ENCODE measurements at regions not wholly inside any gene's neighbourhood (a gene's known extent, or its start where the extent isn't known, plus 50 kb on each side); places are given as distances from the start of the nearest gene placed in this dataset.

GRCh38 chr6:119891644-119892043 lies 542.1 kb upstream of the MAN1A1 start:
- H3K36me3 Mint-ChIP-seq (ENCODE audit: insufficient read depth, unreplicated experiment): no peaks in the 10 kb centered on the region
- H3K9me3 Mint-ChIP-seq (ENCODE audit: low read depth, unreplicated experiment): peaks cover 14% of the 10 kb centered on the region
- no peaks in the 10 kb centered on the region for H3K4me1 Mint-ChIP-seq (ENCODE audit: low read depth, unreplicated experiment)
- no peak overlapping the region for H3K4me3 Mint-ChIP-seq (ENCODE audit: low read depth, unreplicated experiment)
- BruUV-seq (replicated peaks): no TSS peak
- intact Hi-C loops (cut with micrococcal nuclease; ENCODE audit: unreplicated experiment): no loop called here
- CTCF ChIA-PET: no interaction called here
- DNase-seq: no peak
- H3K27me3 Mint-ChIP-seq (ENCODE audit: unreplicated experiment): no peaks in the 10 kb centered on the region
- no peak for TF ChIP-seq CTCF (IDR thresholded peaks at IDR 0.05; ENCODE audit: unreplicated experiment)
- no peak overlapping the region for H3K27ac Mint-ChIP-seq (ENCODE audit: unreplicated experiment)

- no TSS peak for BruUV-seq (replicated peaks)
- no peak overlapping the region for H3K27ac Mint-ChIP-seq (ENCODE audit: unreplicated experiment)
- CTCF ChIA-PET: no interaction called here
- H3K4me3 Mint-ChIP-seq (ENCODE audit: low read depth, unreplicated experiment): no peak overlapping the region
- TF ChIP-seq CTCF (IDR thresholded peaks at IDR 0.05; ENCODE audit: unreplicated experiment): no peak
- DNase-seq: no peak
- no peaks in the 10 kb centered on the region for H3K27me3 Mint-ChIP-seq (ENCODE audit: unreplicated experiment)
- no peaks in the 10 kb centered on the region for H3K36me3 Mint-ChIP-seq (ENCODE audit: insufficient read depth, unreplicated experiment)
- peaks cover 13% of the 10 kb centered on the region for H3K9me3 Mint-ChIP-seq (ENCODE audit: low read depth, unreplicated experiment)
- no peaks in the 10 kb centered on the region for H3K4me1 Mint-ChIP-seq (ENCODE audit: low read depth, unreplicated experiment)
- intact Hi-C loops (cut with micrococcal nuclease; ENCODE audit: unreplicated experiment): no loop called here
These were observed 541.6 kb upstream of the MAN1A1 start for GRCh38 chr6:119891206-119891605.

- BruUV-seq (replicated peaks): no TSS peak
These were observed 540.9 kb upstream of the MAN1A1 start for GRCh38 chr6:119890470-119890869.

GRCh38 chr6:119887666-119888065 lies 538.1 kb upstream of the MAN1A1 start:
- no peak overlapping the region for H3K4me3 Mint-ChIP-seq (ENCODE audit: low read depth, unreplicated experiment)
- H3K36me3 Mint-ChIP-seq (ENCODE audit: insufficient read depth, unreplicated experiment): no peaks in the 10 kb centered on the region
- no TSS peak for BruUV-seq (replicated peaks)
- no peaks in the 10 kb centered on the region for H3K4me1 Mint-ChIP-seq (ENCODE audit: low read depth, unreplicated experiment)
- CTCF ChIA-PET: no interaction called here
- TF ChIP-seq CTCF (IDR thresholded peaks at IDR 0.05; ENCODE audit: unreplicated experiment): no peak
- intact Hi-C loops (cut with micrococcal nuclease; ENCODE audit: unreplicated experiment): no loop called here
- no peaks in the 10 kb centered on the region for H3K27me3 Mint-ChIP-seq (ENCODE audit: unreplicated experiment)
- peaks cover 8% of the 10 kb centered on the region for H3K9me3 Mint-ChIP-seq (ENCODE audit: low read depth, unreplicated experiment)
- no peak overlapping the region for H3K27ac Mint-ChIP-seq (ENCODE audit: unreplicated experiment)
- DNase-seq: no peak

More at GRCh38 chr6:119890470-119890869, 540.9 kb upstream of the MAN1A1 start:
- H3K27me3 Mint-ChIP-seq (ENCODE audit: unreplicated experiment): no peaks in the 10 kb centered on the region
- intact Hi-C loops (cut with micrococcal nuclease; ENCODE audit: unreplicated experiment): no loop called here
- no peaks in the 10 kb centered on the region for H3K36me3 Mint-ChIP-seq (ENCODE audit: insufficient read depth, unreplicated experiment)
- no peak overlapping the region for H3K4me3 Mint-ChIP-seq (ENCODE audit: low read depth, unreplicated experiment)
- CTCF ChIA-PET: no interaction called here
- H3K27ac Mint-ChIP-seq (ENCODE audit: unreplicated experiment): no peak overlapping the region
- peaks cover 13% of the 10 kb centered on the region for H3K9me3 Mint-ChIP-seq (ENCODE audit: low read depth, unreplicated experiment)
- H3K4me1 Mint-ChIP-seq (ENCODE audit: low read depth, unreplicated experiment): no peaks in the 10 kb centered on the region
- DNase-seq: no peak
- no peak for TF ChIP-seq CTCF (IDR thresholded peaks at IDR 0.05; ENCODE audit: unreplicated experiment)

- H3K36me3 Mint-ChIP-seq (ENCODE audit: insufficient read depth, unreplicated experiment): no peaks in the 10 kb centered on the region
- no peak for TF ChIP-seq CTCF (IDR thresholded peaks at IDR 0.05; ENCODE audit: unreplicated experiment)
- H3K4me1 Mint-ChIP-seq (ENCODE audit: low read depth, unreplicated experiment): no peaks in the 10 kb centered on the region
- CTCF ChIA-PET: no interaction called here
- H3K27ac Mint-ChIP-seq (ENCODE audit: unreplicated experiment): no peak overlapping the region
- H3K4me3 Mint-ChIP-seq (ENCODE audit: low read depth, unreplicated experiment): no peak overlapping the region
- no peaks in the 10 kb centered on the region for H3K27me3 Mint-ChIP-seq (ENCODE audit: unreplicated experiment)
- no peak for DNase-seq
- no peaks in the 10 kb centered on the region for H3K9me3 Mint-ChIP-seq (ENCODE audit: low read depth, unreplicated experiment)
- no TSS peak for BruUV-seq (replicated peaks)
- intact Hi-C loops (cut with micrococcal nuclease; ENCODE audit: unreplicated experiment): no loop called here
These were observed 531.9 kb upstream of the MAN1A1 start for GRCh38 chr6:119881416-119881815.

Measured in Calu3 (cell line).